ENCODE measurements at regions not wholly inside any gene's neighbourhood (a gene's known extent, or its start where the extent isn't known, plus 50 kb on each side); places are given as distances from the start of the nearest gene placed in this dataset.
"Not testable (repeated sequence)": the region's sequence is repeated elsewhere in the genome, so short reads cannot be mapped to it uniquely, and the experiment has no call there.

GRCh38 chr4:75172551-75172950 lies 239.6 kb downstream of the PARM1 start:
- no peak for TF ChIP-seq CTCF (IDR thresholded peaks at IDR 0.05; ENCODE audit: low read depth, low read length)
- DNase-seq (ENCODE audit: low read depth in 2 of 2) = no peak
- no peak overlapping the region for H3K4me3 ChIP-seq (replicated peaks in 1 of 2; ENCODE audit: low read depth in 2 of 2, low read length in 2 of 2)

- no peak for DNase-seq (ENCODE audit: low read depth in 2 of 2)
- no peak for TF ChIP-seq CTCF (IDR thresholded peaks at IDR 0.05; ENCODE audit: low read depth, low read length)
- no peak overlapping the region for H3K4me3 ChIP-seq (replicated peaks in 1 of 2; ENCODE audit: low read depth in 2 of 2, low read length in 2 of 2)
Observed at GRCh38 chr4:75169427-75169826, 236.5 kb downstream of the PARM1 start.

DNA sequence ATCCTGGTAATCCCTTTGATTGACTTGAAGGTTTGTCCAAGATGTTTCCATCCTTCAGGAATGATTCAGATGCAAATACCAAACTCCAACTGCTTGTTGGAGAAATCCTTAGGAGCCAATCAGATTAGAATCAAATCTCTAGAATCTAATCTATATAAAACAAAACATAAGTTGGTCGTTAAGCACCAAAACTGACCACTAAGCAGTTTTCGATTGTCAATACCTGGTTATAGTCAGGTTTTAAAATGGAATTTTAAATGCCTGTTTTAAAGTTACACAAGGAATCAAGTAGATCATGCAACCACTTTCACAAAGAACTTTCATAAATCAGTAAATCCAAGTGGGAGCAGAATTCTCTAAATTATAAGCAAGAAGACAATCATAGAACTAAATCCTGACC lies 236.1 kb downstream of the PARM1 start:
- DNase-seq (ENCODE audit: low read depth in 2 of 2) = no peak
- H3K4me3 ChIP-seq (replicated peaks in 1 of 2; ENCODE audit: low read depth in 2 of 2, low read length in 2 of 2) = no peak overlapping the region
- no peak for TF ChIP-seq CTCF (IDR thresholded peaks at IDR 0.05; ENCODE audit: low read depth, low read length)

GRCh38 chr4:75168548-75168947 lies 235.6 kb downstream of the PARM1 start:
- no peak for DNase-seq (ENCODE audit: low read depth in 2 of 2)
- TF ChIP-seq CTCF (IDR thresholded peaks at IDR 0.05; ENCODE audit: low read depth, low read length) = no peak
- no peak overlapping the region for H3K4me3 ChIP-seq (replicated peaks in 1 of 2; ENCODE audit: low read depth in 2 of 2, low read length in 2 of 2)

DNA sequence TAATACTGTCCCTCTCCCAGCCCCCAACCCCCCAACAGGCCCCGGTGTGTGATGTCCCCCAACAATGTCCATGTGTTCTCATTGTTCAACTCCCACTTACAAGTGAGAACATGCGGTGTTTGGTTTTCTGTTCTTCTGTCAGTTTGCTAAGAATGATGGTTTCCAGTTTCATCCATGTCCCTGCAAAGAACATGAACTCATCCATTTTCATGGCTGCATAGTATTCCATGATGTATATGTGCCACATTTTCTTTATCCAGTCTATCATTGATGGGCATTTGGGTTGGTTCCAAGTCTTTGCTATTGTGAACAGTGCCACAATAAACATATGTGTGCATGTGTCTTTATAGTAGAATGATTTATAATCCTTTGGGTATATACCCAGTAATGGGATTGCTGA lies 232.2 kb downstream of the PARM1 start:
- not testable (repeated sequence) for H3K4me3 ChIP-seq (replicated peaks in 1 of 2; ENCODE audit: low read depth in 2 of 2, low read length in 2 of 2); DNase-seq (ENCODE audit: low read depth in 2 of 2)

- no peak for DNase-seq (ENCODE audit: low read depth in 2 of 2)
- H3K4me3 ChIP-seq (replicated peaks in 1 of 2; ENCODE audit: low read depth in 2 of 2, low read length in 2 of 2) = no peak overlapping the region
- no peak for TF ChIP-seq CTCF (IDR thresholded peaks at IDR 0.05; ENCODE audit: low read depth, low read length)
Observed at GRCh38 chr4:75158451-75158850, 225.5 kb downstream of the PARM1 start.

DNA sequence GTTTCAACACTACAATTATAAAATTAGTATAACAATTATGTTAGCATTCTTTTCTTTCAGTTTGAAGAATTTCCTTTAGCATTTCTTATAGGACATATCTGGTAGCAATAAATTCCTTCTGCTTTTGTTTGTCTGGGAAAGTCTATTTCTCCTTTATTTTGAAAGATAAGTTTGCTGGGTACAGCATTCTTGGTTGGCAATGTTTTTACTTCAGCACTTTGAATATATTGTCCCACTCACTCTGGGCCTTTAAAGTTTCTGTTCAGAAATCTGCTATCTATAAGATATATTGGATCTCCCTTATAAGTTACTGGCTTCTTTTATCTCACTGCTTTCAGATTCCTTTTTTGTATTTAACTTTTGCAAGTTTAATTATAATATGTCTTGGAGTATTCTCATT lies 222.1 kb downstream of the PARM1 start:
- DNase-seq (ENCODE audit: low read depth in 2 of 2) = no peak
- TF ChIP-seq CTCF (IDR thresholded peaks at IDR 0.05; ENCODE audit: low read depth, low read length) = no peak
- no peak overlapping the region for H3K4me3 ChIP-seq (replicated peaks in 1 of 2; ENCODE audit: low read depth in 2 of 2, low read length in 2 of 2)
